ENCODE measurements at regions not wholly inside any gene's neighbourhood (a gene's known extent, or its start where the extent isn't known, plus 50 kb on each side); places are given as distances from the start of the nearest gene placed in this dataset.

GRCh38 chr6:76992553-76992952, 470.7 kb downstream of the HTR1B start (continued):
- no peak for TF ChIP-seq ZBTB33 (IDR thresholded peaks at IDR 0.05)

- no peaks in the 10 kb centered on the region for H3K27me3 ChIP-seq (ENCODE audit: control insufficient read depth in 4 of 4, insufficient read depth in 4 of 4, low read length in 3 of 4)
- no peaks in the 10 kb centered on the region for H3K4me1 ChIP-seq (ENCODE audit: control insufficient read depth in 4 of 4, insufficient read depth in 4 of 4, low read length in 3 of 4)
- H3K9me3 ChIP-seq (ENCODE audit: control insufficient read depth in 4 of 4, low read length in 3 of 4) = no peaks in the 10 kb centered on the region
- H3K27ac ChIP-seq (ENCODE audit: low read depth in 1 of 2, low read length in 2 of 2) = no peak overlapping the region
- no peak overlapping the region for H3K4me3 ChIP-seq (ENCODE audit: low read depth in 1 of 3, low read length in 3 of 3)
- DNase-seq (ENCODE audit: low spot score) = no peak
- H3K9ac ChIP-seq (ENCODE audit: low read depth in 1 of 2, low read length in 2 of 2) = no peak overlapping the region
- no peak for TF ChIP-seq YY1 (IDR thresholded peaks at IDR 0.05)
- TF ChIP-seq, protein P1, sequence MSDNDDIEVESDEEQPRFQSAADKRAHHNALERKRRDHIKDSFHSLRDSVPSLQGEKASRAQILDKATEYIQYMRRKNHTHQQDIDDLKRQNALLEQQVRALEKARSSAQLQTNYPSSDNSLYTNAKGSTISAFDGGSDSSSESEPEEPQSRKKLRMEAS (IDR thresholded peaks at IDR 0.05) = no peak
- TF ChIP-seq TAF1 (conservative IDR thresholded peaks at IDR 0.05) = no peak
- TF ChIP-seq NR2F2 (IDR thresholded peaks at IDR 0.05) = no peak
- no peak for TF ChIP-seq SP1 (IDR thresholded peaks at IDR 0.05)
- no peak for TF ChIP-seq ZBTB33 (IDR thresholded peaks at IDR 0.05)
- TF ChIP-seq FOXA1 (IDR thresholded peaks at IDR 0.05) = no peak
- no peak for TF ChIP-seq GABPA (IDR thresholded peaks at IDR 0.05 in 1 of 2, conservative IDR thresholded peaks at IDR 0.05 in 1 of 2)
- no peak for TF ChIP-seq HNF4G (IDR thresholded peaks at IDR 0.05)
- TF ChIP-seq, protein P2, sequence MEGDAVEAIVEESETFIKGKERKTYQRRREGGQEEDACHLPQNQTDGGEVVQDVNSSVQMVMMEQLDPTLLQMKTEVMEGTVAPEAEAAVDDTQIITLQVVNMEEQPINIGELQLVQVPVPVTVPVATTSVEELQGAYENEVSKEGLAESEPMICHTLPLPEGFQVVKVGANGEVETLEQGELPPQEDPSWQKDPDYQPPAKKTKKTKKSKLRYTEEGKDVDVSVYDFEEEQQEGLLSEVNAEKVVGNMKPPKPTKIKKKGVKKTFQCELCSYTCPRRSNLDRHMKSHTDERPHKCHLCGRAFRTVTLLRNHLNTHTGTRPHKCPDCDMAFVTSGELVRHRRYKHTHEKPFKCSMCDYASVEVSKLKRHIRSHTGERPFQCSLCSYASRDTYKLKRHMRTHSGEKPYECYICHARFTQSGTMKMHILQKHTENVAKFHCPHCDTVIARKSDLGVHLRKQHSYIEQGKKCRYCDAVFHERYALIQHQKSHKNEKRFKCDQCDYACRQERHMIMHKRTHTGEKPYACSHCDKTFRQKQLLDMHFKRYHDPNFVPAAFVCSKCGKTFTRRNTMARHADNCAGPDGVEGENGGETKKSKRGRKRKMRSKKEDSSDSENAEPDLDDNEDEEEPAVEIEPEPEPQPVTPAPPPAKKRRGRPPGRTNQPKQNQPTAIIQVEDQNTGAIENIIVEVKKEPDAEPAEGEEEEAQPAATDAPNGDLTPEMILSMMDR (IDR thresholded peaks at IDR 0.05; ENCODE audit: low read depth, low read length, missing input control) = no peak
- no peaks in the 10 kb centered on the region for H3K36me3 ChIP-seq (ENCODE audit: control insufficient read depth in 4 of 4, insufficient read depth in 3 of 4, low read depth in 1 of 4, low read length in 3 of 4)
Observed at GRCh38 chr6:76984572-76984971, 478.7 kb downstream of the HTR1B start.

GRCh38 chr6:76982476-76983199, 480.7 kb downstream of the HTR1B start:
- no peaks in the 10 kb centered on the region for H3K27me3 ChIP-seq (ENCODE audit: control insufficient read depth in 4 of 4, insufficient read depth in 4 of 4, low read length in 3 of 4)
- H3K27ac ChIP-seq (ENCODE audit: low read depth in 1 of 2, low read length in 2 of 2) = no peak overlapping the region
- H3K9ac ChIP-seq (ENCODE audit: low read depth in 1 of 2, low read length in 2 of 2) = no peak overlapping the region
- no peaks in the 10 kb centered on the region for H3K9me3 ChIP-seq (ENCODE audit: control insufficient read depth in 4 of 4, low read length in 3 of 4)
- no peaks in the 10 kb centered on the region for H3K4me1 ChIP-seq (ENCODE audit: control insufficient read depth in 4 of 4, insufficient read depth in 4 of 4, low read length in 3 of 4)
- WGBS = 84% methylated on average over 3 of the region's 3 CpGs
- DNase-seq (ENCODE audit: low spot score) = no peak
- no peaks in the 10 kb centered on the region for H3K36me3 ChIP-seq (ENCODE audit: control insufficient read depth in 4 of 4, insufficient read depth in 3 of 4, low read depth in 1 of 4, low read length in 3 of 4)
- no peak overlapping the region for H3K4me3 ChIP-seq (ENCODE audit: low read depth in 1 of 3, low read length in 3 of 3)
- TF ChIP-seq REST (IDR thresholded peaks at IDR 0.05) (no peak), EGR1 (IDR thresholded peaks at IDR 0.05; ENCODE audit: low read depth in 2 of 2) (no peak), GABPA (IDR thresholded peaks at IDR 0.05 in 1 of 2, conservative IDR thresholded peaks at IDR 0.05 in 1 of 2) (no peak), ATF3 (IDR thresholded peaks at IDR 0.05) (no peak), TAF1 (conservative IDR thresholded peaks at IDR 0.05) (no peak), RAD21 (IDR thresholded peaks at IDR 0.05) (no peak), FOXA1 (IDR thresholded peaks at IDR 0.05) (no peak), HNF4G (IDR thresholded peaks at IDR 0.05) (no peak), FOXA2 (IDR thresholded peaks at IDR 0.05) (no peak), RXRA (IDR thresholded peaks at IDR 0.05) (no peak), SP1 (IDR thresholded peaks at IDR 0.05) (no peak)
- TF ChIP-seq, protein P1 (IDR thresholded peaks at IDR 0.05) = no peak
- TF ChIP-seq, protein P2 (IDR thresholded peaks at IDR 0.05; ENCODE audit: low read depth, low read length, missing input control) = no peak

Measured in liver (tissue), 8 donors.